OCI-M1 (cell line): ENCODE measurements at regions not wholly inside any gene's neighbourhood (a gene's known extent, or its start where the extent isn't known, plus 50 kb on each side); places are given as distances from the start of the nearest gene placed in this dataset.

Source experiments
- DNase-seq: peaks from one replicate; lab custom pipeline; 2025; lab: John Stamatoyannopoulos, UW

- DNase-seq = no peak
These were observed 202.3 kb downstream of the TENT4A start for GRCh38 chr5:6915574-6915973.

- no peak for DNase-seq
These were observed 205.0 kb downstream of the TENT4A start for GRCh38 chr5:6918255-6918654.

GRCh38 chr5:6920628-6921256 is 207.5 kb downstream of the TENT4A start:
- no peak for DNase-seq

- no peak for DNase-seq
These were observed 213.3 kb downstream of the TENT4A start for GRCh38 chr5:6926491-6927038.

- no peak for DNase-seq
These were observed 222.8 kb downstream of the TENT4A start for GRCh38 chr5:6936031-6936430.

GRCh38 chr5:6937677-6938076 is 224.4 kb downstream of the TENT4A start:
- DNase-seq = no peak

GRCh38 chr5:6941631-6942030 is 228.4 kb downstream of the TENT4A start:
- no peak for DNase-seq

- DNase-seq = no peak
These were observed 230.2 kb downstream of the TENT4A start for GRCh38 chr5:6943197-6944112.

- DNase-seq = no peak
These were observed 235.3 kb downstream of the TENT4A start for GRCh38 chr5:6948562-6948961.

- DNase-seq = no peak
These were observed 236.0 kb downstream of the TENT4A start for GRCh38 chr5:6949230-6949629.

GRCh38 chr5:6950250-6950649 is 237.0 kb downstream of the TENT4A start:
- no peak for DNase-seq

GRCh38 chr5:6950860-6951259 is 237.6 kb downstream of the TENT4A start:
- no peak for DNase-seq

GRCh38 chr5:6961123-6961522 is 247.9 kb downstream of the TENT4A start:
- DNase-seq = no peak

GRCh38 chr5:6961837-6962635 is 248.8 kb downstream of the TENT4A start:
- DNase-seq = no peak

GRCh38 chr5:6976971-6977370 is 263.7 kb downstream of the TENT4A start:
- no peak for DNase-seq

GRCh38 chr5:6979061-6979460 is 265.8 kb downstream of the TENT4A start:
- DNase-seq = no peak

- no peak for DNase-seq
These were observed 276.0 kb downstream of the TENT4A start for GRCh38 chr5:6989230-6989629.

- no peak for DNase-seq
These were observed 280.9 kb downstream of the TENT4A start for GRCh38 chr5:6994097-6994496.

- no peak for DNase-seq
These were observed 281.9 kb downstream of the TENT4A start for GRCh38 chr5:6995115-6995514.

GRCh38 chr5:7000310-7000709 is 287.1 kb downstream of the TENT4A start:
- no peak for DNase-seq

- DNase-seq = no peak
These were observed 297.4 kb downstream of the TENT4A start for GRCh38 chr5:7010591-7010990.

- no peak for DNase-seq
These were observed 298.8 kb downstream of the TENT4A start for GRCh38 chr5:7012057-7012456.
